ENCODE measurements at regions not wholly inside any gene's neighbourhood (a gene's known extent, or its start where the extent isn't known, plus 50 kb on each side); places are given as distances from the start of the nearest gene placed in this dataset.
"Not testable (repeated sequence)": the region's sequence is repeated elsewhere in the genome, so short reads cannot be mapped to it uniquely, and the experiment has no call there.

DNA sequence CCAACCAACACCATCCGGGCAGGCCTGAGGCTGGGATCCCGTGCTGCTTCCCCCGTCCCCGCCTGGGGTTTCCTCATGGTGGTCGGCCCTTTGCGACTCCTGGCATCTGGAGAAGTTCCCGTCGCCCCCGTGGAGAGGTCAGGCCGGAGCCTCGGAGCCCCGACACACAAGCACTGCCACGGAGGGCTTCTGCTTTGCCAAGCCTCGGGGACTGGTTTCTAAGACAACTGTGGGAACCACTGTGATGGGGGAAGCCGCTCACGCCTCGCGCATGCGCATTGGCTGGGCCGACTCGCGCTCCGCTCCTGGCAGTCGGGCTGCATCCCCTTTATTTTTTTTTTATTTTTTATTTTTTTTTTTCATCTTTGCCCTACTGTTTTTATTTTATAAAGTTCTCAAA lies 928.8 kb upstream of the TPTE start:
- H3K36me3 ChIP-seq (replicated peaks in 1 of 2; ENCODE audit: control insufficient read depth in 1 of 2, insufficient read depth in 2 of 2, low read length in 2 of 2); H4K20me1 ChIP-seq (ENCODE audit: insufficient read depth, low read length); H3K36me3 Mint-ChIP-seq; H3K4me1 ChIP-seq (ENCODE audit: control insufficient read depth in 1 of 2, insufficient read depth in 2 of 2, low read length in 2 of 2); H3K9me3 ChIP-seq (replicated peaks in 1 of 2; ENCODE audit: control insufficient read depth in 1 of 2, insufficient read depth in 1 of 2, low read length in 2 of 2); intact Hi-C loops (cut with micrococcal nuclease); H3K4me1 Mint-ChIP-seq; H2AFZ ChIP-seq (ENCODE audit: insufficient read depth, low read depth, low read length, poor library complexity, severe bottlenecking); H3K4me2 ChIP-seq (replicated peaks; ENCODE audit: extremely low read depth, low read length, poor library complexity, severe bottlenecking); H3K27ac ChIP-seq (ENCODE audit: low read depth in 1 of 2, low read length in 2 of 2); H3K27me3 Mint-ChIP-seq (ENCODE audit: low read depth in 3 of 3); H3K27ac Mint-ChIP-seq; H3K9ac ChIP-seq (ENCODE audit: insufficient read depth, low read length, poor library complexity, severe bottlenecking); H3K79me2 ChIP-seq (ENCODE audit: insufficient read depth, low read length); H3K4me3 ChIP-seq (replicated peaks in 1 of 3; ENCODE audit: low read depth in 2 of 3, low read length in 3 of 3); H3K27me3 ChIP-seq (ENCODE audit: control insufficient read depth in 2 of 2, insufficient read depth in 2 of 2, low read length in 2 of 2); DNase-seq; H3K4me3 Mint-ChIP-seq: not testable (repeated sequence)
- H3K9me3 Mint-ChIP-seq, result peaks cover 0 to 11% (median 2%) of the 10 kb centered on the region in 7 donors
- WGBS (ENCODE audit: insufficient coverage), result 72% methylated on average over 5 of the region's 24 CpGs

GRCh38 chr21:9593646-9594045 lies 927.7 kb upstream of the TPTE start:
- H3K36me3 ChIP-seq (replicated peaks in 1 of 2; ENCODE audit: control insufficient read depth in 1 of 2, insufficient read depth in 2 of 2, low read length in 2 of 2); H4K20me1 ChIP-seq (ENCODE audit: insufficient read depth, low read length); DNase-seq; H2AFZ ChIP-seq (ENCODE audit: insufficient read depth, low read depth, low read length, poor library complexity, severe bottlenecking); H3K4me3 Mint-ChIP-seq; H3K27ac ChIP-seq (ENCODE audit: low read depth in 1 of 2, low read length in 2 of 2); H3K4me1 Mint-ChIP-seq; H3K4me3 ChIP-seq (replicated peaks in 1 of 3; ENCODE audit: low read depth in 2 of 3, low read length in 3 of 3); H3K4me1 ChIP-seq (ENCODE audit: control insufficient read depth in 1 of 2, insufficient read depth in 2 of 2, low read length in 2 of 2); H3K79me2 ChIP-seq (ENCODE audit: insufficient read depth, low read length); H3K27me3 Mint-ChIP-seq (ENCODE audit: low read depth in 3 of 3); H3K9me3 ChIP-seq (replicated peaks in 1 of 2; ENCODE audit: control insufficient read depth in 1 of 2, insufficient read depth in 1 of 2, low read length in 2 of 2); intact Hi-C loops (cut with micrococcal nuclease); H3K4me2 ChIP-seq (replicated peaks; ENCODE audit: extremely low read depth, low read length, poor library complexity, severe bottlenecking); H3K27me3 ChIP-seq (ENCODE audit: control insufficient read depth in 2 of 2, insufficient read depth in 2 of 2, low read length in 2 of 2); H3K36me3 Mint-ChIP-seq; H3K9ac ChIP-seq (ENCODE audit: insufficient read depth, low read length, poor library complexity, severe bottlenecking); H3K27ac Mint-ChIP-seq: not testable (repeated sequence)
- H3K9me3 Mint-ChIP-seq, result peaks cover 0 to 11% (median 0%) of the 10 kb centered on the region in 7 donors
- WGBS (ENCODE audit: insufficient coverage), result no CpG with 5 or more reads among the region's 27 CpGs

- H3K4me1 Mint-ChIP-seq; H3K4me1 ChIP-seq (ENCODE audit: control insufficient read depth in 1 of 2, insufficient read depth in 2 of 2, low read length in 2 of 2); H3K27me3 Mint-ChIP-seq (ENCODE audit: low read depth in 3 of 3); H3K36me3 Mint-ChIP-seq; H3K27ac Mint-ChIP-seq; H2AFZ ChIP-seq (ENCODE audit: insufficient read depth, low read depth, low read length, poor library complexity, severe bottlenecking); H3K36me3 ChIP-seq (replicated peaks in 1 of 2; ENCODE audit: control insufficient read depth in 1 of 2, insufficient read depth in 2 of 2, low read length in 2 of 2); H3K4me2 ChIP-seq (replicated peaks; ENCODE audit: extremely low read depth, low read length, poor library complexity, severe bottlenecking); H3K79me2 ChIP-seq (ENCODE audit: insufficient read depth, low read length); H3K9ac ChIP-seq (ENCODE audit: insufficient read depth, low read length, poor library complexity, severe bottlenecking); H3K4me3 ChIP-seq (replicated peaks in 1 of 3; ENCODE audit: low read depth in 2 of 3, low read length in 3 of 3); H3K4me3 Mint-ChIP-seq; H3K27me3 ChIP-seq (ENCODE audit: control insufficient read depth in 2 of 2, insufficient read depth in 2 of 2, low read length in 2 of 2); H3K27ac ChIP-seq (ENCODE audit: low read depth in 1 of 2, low read length in 2 of 2); intact Hi-C loops (cut with micrococcal nuclease); H4K20me1 ChIP-seq (ENCODE audit: insufficient read depth, low read length); DNase-seq; H3K9me3 Mint-ChIP-seq; H3K9me3 ChIP-seq (replicated peaks in 1 of 2; ENCODE audit: control insufficient read depth in 1 of 2, insufficient read depth in 1 of 2, low read length in 2 of 2): not testable (repeated sequence)
- WGBS (ENCODE audit: insufficient coverage), result 70% methylated on average over 2 of the region's 23 CpGs
Observed at GRCh38 chr21:9614011-9614410, 907.4 kb upstream of the TPTE start.

DNA sequence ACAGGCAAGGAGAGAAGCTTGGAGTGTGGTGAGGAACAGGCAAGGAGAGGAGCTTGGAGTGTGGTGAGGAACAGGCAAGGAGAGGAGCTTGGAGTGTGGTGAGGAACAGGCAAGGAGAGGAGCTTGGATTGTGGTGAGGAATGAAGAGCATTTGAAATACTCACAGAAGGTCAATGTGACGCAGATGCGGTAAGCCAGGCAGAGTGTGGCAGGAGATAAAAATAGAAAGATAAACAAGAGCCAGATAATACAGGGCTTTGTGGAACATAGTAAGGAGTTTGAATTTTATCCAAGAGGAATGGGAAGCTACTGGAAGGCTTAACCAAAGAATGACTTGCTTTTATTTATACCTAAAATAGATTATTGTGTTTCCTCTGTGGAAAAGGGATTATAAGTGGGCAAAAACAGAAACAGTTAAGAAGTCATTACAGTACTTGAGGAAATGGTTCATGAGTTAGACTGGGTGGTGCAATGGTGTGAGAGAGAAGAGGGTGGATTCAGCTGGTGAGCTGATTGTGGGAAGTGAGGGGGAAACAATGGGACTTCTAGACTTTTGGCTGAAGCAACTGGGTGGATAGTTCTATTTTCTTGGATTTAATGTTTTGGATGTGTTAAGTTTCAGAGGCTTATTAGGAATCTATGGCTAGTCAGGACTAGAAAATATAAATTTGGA lies 900.1 kb upstream of the TPTE start:
- DNase-seq; H3K4me2 ChIP-seq (replicated peaks; ENCODE audit: extremely low read depth, low read length, poor library complexity, severe bottlenecking); H2AFZ ChIP-seq (ENCODE audit: insufficient read depth, low read depth, low read length, poor library complexity, severe bottlenecking); H3K4me1 Mint-ChIP-seq; H3K9ac ChIP-seq (ENCODE audit: insufficient read depth, low read length, poor library complexity, severe bottlenecking); H3K27ac ChIP-seq (ENCODE audit: low read depth in 1 of 2, low read length in 2 of 2); H3K27me3 ChIP-seq (ENCODE audit: control insufficient read depth in 2 of 2, insufficient read depth in 2 of 2, low read length in 2 of 2); H3K36me3 ChIP-seq (replicated peaks in 1 of 2; ENCODE audit: control insufficient read depth in 1 of 2, insufficient read depth in 2 of 2, low read length in 2 of 2); H3K27ac Mint-ChIP-seq; H3K9me3 Mint-ChIP-seq; H3K4me3 Mint-ChIP-seq; H3K27me3 Mint-ChIP-seq (ENCODE audit: low read depth in 3 of 3); H3K4me1 ChIP-seq (ENCODE audit: control insufficient read depth in 1 of 2, insufficient read depth in 2 of 2, low read length in 2 of 2); H3K79me2 ChIP-seq (ENCODE audit: insufficient read depth, low read length); H3K4me3 ChIP-seq (replicated peaks in 1 of 3; ENCODE audit: low read depth in 2 of 3, low read length in 3 of 3); H3K9me3 ChIP-seq (replicated peaks in 1 of 2; ENCODE audit: control insufficient read depth in 1 of 2, insufficient read depth in 1 of 2, low read length in 2 of 2); H3K36me3 Mint-ChIP-seq; H4K20me1 ChIP-seq (ENCODE audit: insufficient read depth, low read length); intact Hi-C loops (cut with micrococcal nuclease): not testable (repeated sequence)
- WGBS (ENCODE audit: insufficient coverage), result no CpG with 5 or more reads among the region's 2 CpGs

Measured in CD14-positive monocyte (primary cell).